ENCODE measurements at regions not wholly inside any gene's neighbourhood (a gene's known extent, or its start where the extent isn't known, plus 50 kb on each side); places are given as distances from the start of the nearest gene placed in this dataset.

- no peaks in the 10 kb centered on the region for H3F3A ChIP-seq (ENCODE audit: low read length, unreplicated experiment)
- no peaks in the 10 kb centered on the region for H3K79me2 ChIP-seq (ENCODE audit: low read length)
- no peak overlapping the region for H3K27ac ChIP-seq (ENCODE audit: low read length)
- CTCF ChIA-PET: no interaction called here
- no peak for DNase-seq
- intact Hi-C loops (cut with micrococcal nuclease): no loop called here
- H3K36me3 ChIP-seq (ENCODE audit: low read depth, low read length): no peaks in the 10 kb centered on the region
- BruUV-seq (replicated peaks): no TSS peak
- no peak overlapping the region for H3K4me3 ChIP-seq (ENCODE audit: low read length)
- ATAC-seq: no peak
- no peaks in the 10 kb centered on the region for H4K20me1 ChIP-seq (ENCODE audit: low read length)
- H3K9ac ChIP-seq (ENCODE audit: low read length): no peak overlapping the region
- TF ChIP-seq EZH2 (IDR thresholded peaks at IDR 0.05; ENCODE audit: low read length, unreplicated experiment): no peak
- no peak overlapping the region for H3K4me2 ChIP-seq (ENCODE audit: low read length)
- H3K27me3 ChIP-seq (ENCODE audit: low read length): no peaks in the 10 kb centered on the region
- no peak overlapping the region for H2AFZ ChIP-seq (ENCODE audit: low read length)
- H3K9me3 ChIP-seq (ENCODE audit: low read length): no peaks in the 10 kb centered on the region
- POLR2A ChIA-PET (ENCODE audit: unreplicated experiment): no interaction called here
- peaks cover 11% of the 10 kb centered on the region for H3K4me1 ChIP-seq (ENCODE audit: insufficient read depth, low read length)
- no peaks in the 10 kb centered on the region for H3K9me2 ChIP-seq (replicated peaks; ENCODE audit: low read length)
These were observed 136.7 kb downstream of the BOD1 start for GRCh38 chr5:173479711-173480110.

- no peak for ATAC-seq
- H3K4me2 ChIP-seq (ENCODE audit: low read length): no peak overlapping the region
These were observed 139.0 kb downstream of the BOD1 start for GRCh38 chr5:173477345-173478040.

GRCh38 chr5:173475780-173476179, 140.7 kb downstream of the BOD1 start:
- CTCF ChIA-PET: no interaction called here
- POLR2A ChIA-PET (ENCODE audit: unreplicated experiment): no interaction called here

More at GRCh38 chr5:173477345-173478040, 139.0 kb downstream of the BOD1 start:
- Histone ChIP-seq H3F3A (ENCODE audit: low read length, unreplicated experiment) (no peaks in the 10 kb centered on the region), H3K79me2 (ENCODE audit: low read length) (no peaks in the 10 kb centered on the region), H3K9me3 (ENCODE audit: low read length) (no peaks in the 10 kb centered on the region), H3K36me3 (ENCODE audit: low read depth, low read length) (no peaks in the 10 kb centered on the region), H3K27ac (ENCODE audit: low read length) (no peak overlapping the region), H2AFZ (ENCODE audit: low read length) (no peak overlapping the region), H4K20me1 (ENCODE audit: low read length) (no peaks in the 10 kb centered on the region), H3K9ac (ENCODE audit: low read length) (no peak overlapping the region), H3K9me2 (replicated peaks; ENCODE audit: low read length) (no peaks in the 10 kb centered on the region), H3K4me1 (ENCODE audit: insufficient read depth, low read length) (peaks cover 14% of the 10 kb centered on the region), H3K4me3 (ENCODE audit: low read length) (no peak overlapping the region), H3K27me3 (ENCODE audit: low read length) (no peaks in the 10 kb centered on the region)
- intact Hi-C loops (cut with micrococcal nuclease): no loop called here
- no peak for DNase-seq
- BruUV-seq (replicated peaks): no TSS peak
- CTCF ChIA-PET: no interaction called here
- POLR2A ChIA-PET (ENCODE audit: unreplicated experiment): no interaction called here
- TF ChIP-seq EZH2 (IDR thresholded peaks at IDR 0.05; ENCODE audit: low read length, unreplicated experiment) (no peak), EZH2phosphoT487 (IDR thresholded peaks at IDR 0.05; ENCODE audit: borderline replicate concordance, low read length) (no peak), CTCF (conservative IDR thresholded peaks at IDR 0.05; ENCODE audit: low read depth, low read length) (no peak)

More at GRCh38 chr5:173475780-173476179, 140.7 kb downstream of the BOD1 start:
- no TSS peak for BruUV-seq (replicated peaks)
- H3K9ac ChIP-seq (ENCODE audit: low read length): no peak overlapping the region
- H2AFZ ChIP-seq (ENCODE audit: low read length): no peak overlapping the region
- DNase-seq (no peak), ATAC-seq (no peak)
- no peaks in the 10 kb centered on the region for H3K36me3 ChIP-seq (ENCODE audit: low read depth, low read length)
- no peaks in the 10 kb centered on the region for H3F3A ChIP-seq (ENCODE audit: low read length, unreplicated experiment)
- TF ChIP-seq EZH2phosphoT487 (IDR thresholded peaks at IDR 0.05; ENCODE audit: borderline replicate concordance, low read length) (no peak), EZH2 (IDR thresholded peaks at IDR 0.05; ENCODE audit: low read length, unreplicated experiment) (no peak), CTCF (conservative IDR thresholded peaks at IDR 0.05; ENCODE audit: low read depth, low read length) (no peak)
- H3K4me1 ChIP-seq (ENCODE audit: insufficient read depth, low read length): peaks cover 23% of the 10 kb centered on the region
- no peak overlapping the region for H3K27ac ChIP-seq (ENCODE audit: low read length)
- H3K4me3 ChIP-seq (ENCODE audit: low read length): no peak overlapping the region
- H4K20me1 ChIP-seq (ENCODE audit: low read length): no peaks in the 10 kb centered on the region
- no peaks in the 10 kb centered on the region for H3K9me2 ChIP-seq (replicated peaks; ENCODE audit: low read length)
- no peaks in the 10 kb centered on the region for H3K27me3 ChIP-seq (ENCODE audit: low read length)
- intact Hi-C loops (cut with micrococcal nuclease): no loop called here
- no peaks in the 10 kb centered on the region for H3K79me2 ChIP-seq (ENCODE audit: low read length)
- no peak overlapping the region for H3K4me2 ChIP-seq (ENCODE audit: low read length)
- no peaks in the 10 kb centered on the region for H3K9me3 ChIP-seq (ENCODE audit: low read length)

Measured in PC-3 (cell line).